ENCODE measurements at regions not wholly inside any gene's neighbourhood (a gene's known extent, or its start where the extent isn't known, plus 50 kb on each side); places are given as distances from the start of the nearest gene placed in this dataset.
"Not testable (repeated sequence)": the region's sequence is repeated elsewhere in the genome, so short reads cannot be mapped to it uniquely, and the experiment has no call there.

DNA sequence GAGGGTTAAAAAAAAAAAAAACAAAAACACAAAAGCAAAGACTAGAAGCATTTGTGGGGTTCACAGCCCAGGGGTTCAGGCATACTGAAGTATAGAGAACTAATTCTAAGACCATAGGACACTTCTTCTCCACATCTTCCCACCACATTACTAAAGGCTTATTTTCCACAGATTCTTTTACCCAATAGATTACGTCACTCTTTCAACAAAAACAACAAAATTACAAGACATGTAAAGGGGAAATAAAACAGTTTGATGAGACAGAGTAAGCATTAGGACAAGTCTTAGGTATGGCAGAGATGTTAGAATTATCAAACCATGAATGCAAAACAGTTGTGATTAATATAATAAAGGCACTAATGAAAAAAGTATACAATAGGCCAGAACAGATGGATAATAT is 2013.7 kb downstream of the MRPL39 start:
- no peak for DNase-seq (ENCODE audit: low read depth)

DNA sequence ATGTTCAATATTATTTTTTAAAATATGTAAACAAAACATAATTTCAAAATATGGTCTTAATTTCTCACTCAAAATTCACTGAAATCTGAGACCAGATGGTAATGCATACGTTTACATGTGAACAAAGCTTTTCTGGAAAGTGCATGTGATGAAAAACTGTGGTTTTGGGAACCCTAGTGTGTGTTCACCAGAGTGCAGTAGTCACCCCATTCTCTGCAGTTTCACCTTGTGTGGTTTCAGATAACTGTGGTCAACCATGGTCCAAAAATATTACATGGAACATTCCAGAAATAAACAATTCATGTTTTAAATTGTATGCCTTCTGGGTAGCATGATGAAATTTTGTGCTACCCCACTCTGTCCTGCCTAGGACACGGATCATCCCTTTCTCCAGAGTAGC is 2021.9 kb downstream of the MRPL39 start:
- no peak for DNase-seq (ENCODE audit: low read depth)

DNA sequence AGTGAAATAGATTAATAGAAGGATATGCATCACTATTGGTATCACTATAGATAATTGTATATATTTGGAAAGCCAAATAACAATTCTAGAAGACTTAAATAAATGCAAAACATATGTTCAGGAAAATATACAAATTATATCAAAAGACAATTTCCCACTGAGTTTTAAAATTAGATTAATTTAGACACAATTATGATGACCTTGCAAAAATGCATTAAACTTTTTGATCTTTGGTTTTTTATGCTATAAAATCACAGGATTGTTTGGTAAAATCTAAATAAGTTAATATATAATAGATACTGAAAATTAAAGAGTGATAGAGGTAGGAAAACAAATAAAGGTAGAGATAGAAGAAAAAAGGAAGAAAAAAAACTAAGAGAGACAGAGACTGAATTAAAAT is 2027.7 kb downstream of the MRPL39 start:
- DNase-seq (ENCODE audit: low read depth): no peak

DNA sequence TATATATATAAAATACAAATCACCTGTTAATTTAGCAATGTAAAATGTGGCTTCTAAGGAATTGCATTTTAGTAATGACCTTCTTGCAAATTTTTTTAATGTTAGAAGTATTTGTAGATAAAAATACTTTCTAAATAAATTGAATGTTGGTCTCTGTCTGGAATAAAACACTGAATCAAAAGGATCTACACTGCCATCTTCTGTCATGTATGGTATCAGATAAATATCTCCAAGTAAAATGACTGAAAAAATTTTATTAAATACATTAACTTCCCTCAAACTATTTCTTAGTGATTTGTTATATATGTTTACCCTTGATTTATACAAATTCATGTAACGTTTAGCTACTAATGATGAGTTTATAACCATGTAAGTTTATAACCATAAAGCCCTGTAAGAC is 2029.3 kb downstream of the MRPL39 start:
- no peak for DNase-seq (ENCODE audit: low read depth)

DNA sequence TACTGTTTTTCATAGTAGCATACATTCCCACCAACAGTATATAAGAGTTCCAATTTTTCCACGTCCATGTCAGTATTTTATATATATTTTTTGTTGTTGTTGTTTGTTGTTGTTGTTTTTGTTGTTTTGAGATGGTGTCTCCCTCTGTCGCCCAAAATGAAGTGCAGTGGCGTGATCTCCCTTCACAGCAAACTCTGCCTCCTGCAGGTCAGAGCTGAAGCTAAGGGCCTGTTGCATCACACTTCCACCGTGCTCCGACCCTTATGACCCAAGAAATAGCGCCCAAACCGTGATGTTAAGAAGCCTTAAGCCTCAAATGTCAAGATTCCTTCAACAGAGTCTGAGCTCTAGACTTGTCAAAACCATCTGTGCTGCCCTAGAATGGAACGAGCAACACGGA is 2032.3 kb downstream of the MRPL39 start:
- DNase-seq (ENCODE audit: low read depth): no peak

DNA sequence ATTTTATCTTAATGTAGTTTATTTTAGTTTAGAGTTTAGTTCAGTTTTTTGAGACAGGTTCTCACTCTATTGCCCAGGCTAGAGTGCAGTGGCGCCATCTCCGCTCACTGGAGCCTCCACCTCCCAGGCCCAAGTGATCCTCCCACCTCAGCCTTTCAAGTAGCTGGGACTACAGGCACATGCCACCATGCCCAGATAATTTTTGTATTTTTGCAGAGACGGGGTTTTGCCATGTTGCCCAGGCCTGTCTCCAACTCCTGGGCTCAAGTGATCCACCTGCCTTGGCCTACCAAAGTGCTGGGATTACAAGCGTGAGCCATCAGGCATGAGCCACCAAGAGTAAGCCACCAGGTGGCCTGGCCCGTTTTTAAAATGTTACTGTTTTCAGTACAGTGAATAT is 2058.4 kb downstream of the MRPL39 start:
- not testable (repeated sequence) for DNase-seq (ENCODE audit: low read depth)

DNA sequence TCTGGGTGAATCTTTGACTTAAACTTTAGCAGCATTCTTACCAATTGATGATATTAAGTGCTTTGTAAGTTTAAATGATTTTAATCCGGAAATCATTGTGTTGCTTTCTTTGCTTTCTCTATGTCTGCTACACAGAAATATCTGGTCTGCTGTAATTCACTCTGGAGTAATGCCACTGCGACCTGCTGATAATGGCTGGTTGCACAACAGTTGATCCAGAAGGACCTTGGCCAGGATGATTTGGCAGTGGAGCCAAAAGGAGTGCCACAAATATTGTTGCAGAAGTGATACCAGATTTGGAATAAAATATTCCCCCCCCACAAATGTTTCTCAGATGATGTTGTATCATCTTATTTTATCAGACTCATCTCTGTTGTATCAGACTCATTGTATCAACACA is 2063.9 kb downstream of the MRPL39 start:
- no peak for DNase-seq (ENCODE audit: low read depth)

DNA sequence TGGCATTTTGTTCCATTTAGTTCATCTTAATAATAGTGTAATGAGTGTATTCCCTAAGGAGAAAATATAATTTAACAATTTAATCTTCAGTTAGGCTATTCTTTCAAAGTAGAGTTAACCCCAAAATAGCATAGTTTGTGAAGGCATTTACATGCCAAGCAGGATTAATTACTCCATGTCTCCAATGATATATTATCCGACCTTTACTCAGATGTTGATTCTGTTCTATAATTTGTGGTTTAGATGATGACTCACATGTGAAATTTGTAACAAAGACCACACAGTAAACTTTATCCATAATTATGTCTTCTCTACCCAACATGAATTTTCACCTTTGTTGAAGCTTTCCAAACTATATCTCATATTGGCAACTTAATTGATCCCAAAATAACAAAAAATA is 2065.2 kb downstream of the MRPL39 start:
- no peak for DNase-seq (ENCODE audit: low read depth)

DNA sequence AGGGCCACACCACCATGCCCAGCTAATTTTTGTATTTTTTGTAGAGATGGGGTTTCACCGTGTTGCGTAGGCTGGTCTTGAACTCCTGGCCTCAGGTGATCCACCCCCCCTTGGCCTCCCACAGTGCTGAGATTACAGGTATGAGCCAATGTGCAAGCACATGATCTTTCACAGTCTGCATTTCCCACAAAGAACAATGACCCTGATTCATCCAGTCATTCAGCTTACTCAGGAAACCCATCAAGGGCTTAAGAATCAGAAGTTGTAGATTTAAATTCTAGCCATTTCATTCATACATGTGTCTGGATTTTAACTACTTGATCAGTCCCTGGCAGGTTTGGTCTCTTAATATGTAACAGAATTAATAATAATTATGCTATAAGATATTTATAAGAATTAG is 2065.7 kb downstream of the MRPL39 start:
- DNase-seq (ENCODE audit: low read depth): no peak

DNA sequence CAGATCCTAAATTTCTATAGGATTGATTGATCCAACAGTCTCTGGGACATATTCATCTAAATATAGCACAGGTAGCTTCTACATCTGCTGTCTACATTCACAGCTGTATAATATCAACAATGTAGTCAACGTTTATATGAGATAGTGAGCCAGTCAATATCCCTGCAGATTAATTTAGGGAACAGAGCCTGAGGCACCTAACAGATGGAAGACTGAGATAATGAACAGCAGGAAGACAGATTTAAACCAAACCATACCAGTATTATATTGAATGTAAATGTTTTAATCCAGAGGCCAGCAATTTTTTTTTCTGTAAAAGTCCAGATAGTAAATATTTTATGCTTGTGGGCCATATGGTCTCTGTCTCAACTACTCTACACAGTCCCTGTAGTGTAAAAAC is 2072.4 kb downstream of the MRPL39 start:
- no peak for DNase-seq (ENCODE audit: low read depth)

DNA sequence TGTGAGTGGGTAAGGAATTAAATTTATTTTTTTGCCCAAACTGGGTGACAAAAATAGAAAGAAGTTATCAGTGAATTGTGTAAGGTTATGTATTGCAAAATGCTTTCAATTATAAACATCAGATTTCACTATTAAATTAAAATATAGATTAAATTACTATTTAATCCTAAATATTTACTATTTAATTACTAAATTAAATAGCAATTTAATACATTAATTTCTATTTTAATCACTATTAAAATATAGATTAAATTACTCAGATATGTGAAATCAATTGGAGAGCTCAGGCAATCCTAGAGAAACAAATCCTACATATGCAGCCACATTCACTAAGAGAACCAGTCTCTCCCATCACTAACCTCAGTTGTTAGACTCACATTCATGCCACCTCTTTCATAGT is 2075.8 kb downstream of the MRPL39 start:
- no peak for DNase-seq (ENCODE audit: low read depth)

DNA sequence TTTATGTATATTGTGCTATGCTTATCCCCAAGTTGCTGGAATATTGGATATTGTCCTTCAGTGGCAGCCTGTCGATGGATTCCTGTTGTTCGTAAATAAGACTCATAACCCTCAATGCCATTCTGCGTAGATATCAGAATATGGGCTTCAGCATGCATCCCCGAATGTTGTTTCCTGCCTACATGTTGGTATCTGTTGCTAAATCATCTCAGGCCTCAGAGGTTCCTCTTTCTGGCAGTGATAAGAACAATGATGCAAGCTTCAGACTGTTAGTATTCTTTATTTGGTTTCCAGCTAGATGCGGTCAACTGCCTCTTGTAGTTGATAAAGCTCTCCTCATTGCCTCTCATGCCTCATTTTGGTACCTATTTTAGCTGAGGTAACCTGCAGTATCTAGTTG is 2082.6 kb downstream of the MRPL39 start:
- DNase-seq (ENCODE audit: low read depth): no peak

DNA sequence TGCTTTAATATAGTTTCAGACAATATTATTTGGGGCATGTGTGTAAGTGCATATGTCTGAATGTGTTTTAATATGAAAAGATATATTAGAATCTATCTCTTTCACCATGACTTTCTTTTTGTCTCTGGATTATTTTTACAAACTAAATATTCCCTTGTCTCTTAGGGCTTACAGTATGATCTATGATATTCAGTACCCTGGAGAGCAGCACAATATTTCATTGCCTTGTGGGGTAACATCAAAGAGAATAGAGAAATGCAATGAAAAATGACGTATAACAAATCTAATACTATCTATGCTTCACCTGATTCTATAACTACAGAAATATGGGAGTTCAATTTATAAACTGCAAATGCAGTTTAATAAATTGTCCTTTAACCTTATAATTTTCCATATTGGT is 2084.5 kb downstream of the MRPL39 start:
- no peak for DNase-seq (ENCODE audit: low read depth)

DNA sequence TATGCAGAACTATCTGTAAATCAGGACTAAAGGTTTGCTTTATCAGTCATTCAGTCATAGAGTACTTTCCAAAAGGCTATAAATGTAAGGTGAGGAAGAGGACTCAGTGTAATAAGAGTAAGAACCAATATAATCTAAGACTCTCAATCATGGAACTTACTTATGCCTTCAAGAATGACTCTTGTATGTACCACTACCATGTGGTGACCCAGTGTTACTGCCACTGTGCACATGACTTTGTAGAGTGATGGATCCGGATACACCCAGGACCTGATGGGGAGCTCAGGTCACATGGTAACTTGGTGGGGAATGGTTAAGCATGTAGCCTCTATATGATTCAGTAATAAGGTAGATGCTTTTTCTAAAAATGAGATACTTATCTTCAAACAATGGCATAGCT is 2099.8 kb downstream of the MRPL39 start:
- no peak for DNase-seq (ENCODE audit: low read depth)

DNA sequence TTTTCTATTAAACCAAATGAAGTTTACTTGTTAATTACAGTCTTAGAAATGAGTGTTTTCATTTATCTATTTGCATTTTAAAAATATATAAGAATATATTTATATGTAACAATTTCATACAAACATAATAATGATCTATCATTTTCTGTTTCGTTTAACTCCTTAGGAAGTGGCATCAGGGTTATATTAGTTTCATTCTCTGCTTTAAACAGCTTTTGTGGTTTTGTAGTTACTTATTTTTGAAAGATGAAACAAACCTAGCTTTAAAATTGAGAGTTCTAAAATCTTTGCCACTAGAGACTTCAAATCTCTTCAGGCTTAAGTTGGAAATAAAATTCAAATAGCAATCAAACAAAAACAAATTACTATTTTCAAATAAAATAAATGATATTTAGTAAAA is 2110.6 kb downstream of the MRPL39 start:
- DNase-seq (ENCODE audit: low read depth): no peak

DNA sequence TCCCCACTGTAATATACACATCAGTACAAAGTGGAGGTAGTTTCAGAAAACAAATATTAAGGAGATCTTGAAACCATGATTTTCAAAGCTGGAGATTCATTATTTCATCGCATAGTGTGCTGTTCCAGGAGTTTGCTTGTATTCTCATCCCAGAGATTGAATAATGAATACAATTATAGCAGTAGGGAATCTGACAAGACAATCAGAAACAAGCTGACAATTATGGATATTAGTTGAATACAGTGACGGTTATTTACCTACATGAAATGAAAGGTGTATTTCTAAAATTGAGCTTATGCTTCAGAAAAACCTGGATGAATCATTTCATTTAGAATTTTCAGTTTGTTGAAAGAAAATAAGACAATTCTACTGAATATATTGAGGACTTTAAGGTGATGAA is 2119.0 kb downstream of the MRPL39 start:
- DNase-seq (ENCODE audit: low read depth): no peak

DNA sequence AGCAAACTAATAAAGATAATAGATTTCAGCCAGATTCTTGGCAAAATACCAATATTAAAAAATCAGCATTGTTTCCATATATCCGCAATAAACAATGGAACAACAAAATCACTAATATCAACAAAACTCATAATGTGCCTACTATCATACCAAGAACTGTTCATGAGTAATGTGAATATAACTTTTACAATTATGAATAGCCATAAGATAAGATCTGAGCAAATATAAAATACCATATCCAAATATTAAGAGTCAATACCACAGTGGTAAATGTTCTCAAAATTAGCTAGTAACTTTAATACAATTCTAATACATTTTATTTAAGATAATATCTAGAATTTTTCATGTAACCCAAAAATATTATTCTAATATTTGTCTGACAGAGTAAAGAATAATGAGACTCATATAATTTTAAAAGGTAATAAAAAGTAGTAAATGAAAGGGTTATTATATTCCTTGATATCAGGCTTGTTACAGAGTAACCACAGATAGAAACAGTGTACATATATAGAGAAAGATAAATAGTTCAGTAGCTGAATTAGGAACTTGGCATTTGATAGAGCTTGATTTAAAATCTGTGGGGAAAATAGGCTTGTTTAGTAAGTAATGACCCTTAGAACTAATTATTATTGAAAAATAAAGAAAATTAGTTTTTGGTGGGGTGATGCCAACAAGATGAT is 2126.6 kb downstream of the MRPL39 start:
- no peak for DNase-seq (ENCODE audit: low read depth)

DNA sequence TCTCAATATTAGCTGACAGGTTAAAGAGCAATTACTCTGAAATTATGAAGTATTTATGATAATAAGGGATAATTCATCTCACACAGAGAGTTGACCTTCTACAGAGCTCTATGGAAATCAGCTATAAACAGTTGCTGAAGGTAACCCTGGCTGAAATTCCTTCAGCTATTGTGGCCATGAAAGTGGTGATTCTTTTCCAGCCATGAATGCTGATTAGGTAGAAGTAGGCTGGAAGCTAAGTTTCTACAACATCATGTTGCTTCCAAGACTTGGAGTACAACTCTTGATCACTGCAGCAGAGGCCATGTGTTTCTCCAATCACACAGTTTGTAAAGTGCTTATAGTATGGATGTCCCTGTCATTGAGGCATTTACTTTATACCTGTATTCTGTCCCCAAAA is 2128.9 kb downstream of the MRPL39 start:
- DNase-seq (ENCODE audit: low read depth): no peak

DNA sequence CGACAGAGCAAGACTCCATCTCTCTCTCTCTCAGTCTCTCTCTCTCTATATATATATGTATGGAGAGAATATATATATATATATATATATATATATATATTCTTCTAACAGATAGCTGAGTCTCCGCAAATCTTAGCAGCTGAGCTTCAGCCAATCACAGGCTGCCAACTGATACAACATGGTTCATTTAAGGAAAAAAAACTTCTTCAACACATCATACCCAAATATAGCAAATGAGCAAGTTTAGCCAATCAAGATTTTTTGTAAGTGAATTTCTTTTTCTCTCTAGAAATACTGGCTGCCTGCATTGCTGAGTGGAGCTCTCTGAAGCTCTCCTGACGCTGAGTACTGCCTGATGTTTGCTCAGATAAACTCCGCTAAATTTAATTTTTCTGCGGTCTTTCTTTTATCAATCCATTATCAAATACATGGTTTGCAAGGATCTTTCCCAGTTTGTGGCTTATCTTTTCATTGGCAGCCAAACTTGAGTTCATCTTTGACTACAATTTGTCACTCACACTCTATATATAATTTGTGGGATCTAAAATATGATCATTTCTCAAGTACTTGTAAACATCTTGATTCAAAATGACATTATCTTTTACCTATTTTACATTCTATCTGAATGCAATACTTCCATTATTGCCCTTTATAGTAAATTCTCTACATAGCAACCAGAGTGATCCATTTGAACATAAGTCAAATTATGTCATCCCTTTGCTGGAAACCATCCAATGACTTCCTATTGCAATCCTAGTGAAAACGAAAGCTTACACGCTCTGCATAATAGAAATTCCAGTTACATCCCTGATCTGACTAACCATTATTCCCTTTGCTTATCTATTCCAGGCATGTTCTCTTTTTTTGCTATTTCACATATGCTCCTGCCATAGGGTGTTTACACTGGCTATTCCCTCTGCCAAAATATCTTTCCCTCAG is 2131.7 kb downstream of the MRPL39 start:
- DNase-seq (ENCODE audit: low read depth): no peak

DNA sequence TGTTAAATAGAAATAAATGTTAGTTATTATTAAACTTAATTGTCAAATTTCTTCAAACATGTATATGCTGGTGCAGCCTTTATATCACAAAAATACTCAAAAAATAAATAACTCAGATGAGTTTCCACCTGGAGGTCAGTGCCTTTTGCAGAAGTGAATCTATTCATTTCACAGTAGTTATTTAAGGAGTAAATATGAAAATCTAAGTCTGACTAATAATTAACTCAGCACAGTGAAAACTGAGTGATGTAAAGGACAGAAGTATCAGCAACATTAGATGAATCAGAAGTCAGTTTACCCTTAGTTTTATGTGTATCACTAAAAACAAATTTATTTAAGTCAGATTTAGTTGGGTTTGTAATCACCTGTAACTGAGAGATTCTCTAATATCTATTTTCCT is 2135.4 kb downstream of the MRPL39 start:
- no peak for DNase-seq (ENCODE audit: low read depth)

DNA sequence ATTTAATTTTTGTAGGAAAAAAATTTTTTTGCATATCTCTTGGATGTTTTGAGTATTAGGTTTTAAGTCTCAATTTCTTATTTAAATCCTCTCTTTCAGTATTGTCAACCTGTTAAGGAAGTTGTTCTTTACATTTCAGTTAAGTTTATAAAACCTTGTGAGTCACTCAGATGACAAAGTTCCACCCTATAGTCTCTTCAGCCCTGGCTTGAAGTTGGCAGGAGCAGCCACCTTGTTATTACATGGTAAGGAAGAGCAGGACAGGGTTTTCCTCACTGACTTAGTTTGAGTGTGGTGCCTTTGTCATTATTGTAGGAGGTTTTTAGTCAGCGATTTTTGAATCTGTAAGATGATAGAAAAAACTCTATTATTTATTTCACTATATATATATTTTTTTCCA is 2143.9 kb downstream of the MRPL39 start:
- DNase-seq (ENCODE audit: low read depth): no peak

DNA sequence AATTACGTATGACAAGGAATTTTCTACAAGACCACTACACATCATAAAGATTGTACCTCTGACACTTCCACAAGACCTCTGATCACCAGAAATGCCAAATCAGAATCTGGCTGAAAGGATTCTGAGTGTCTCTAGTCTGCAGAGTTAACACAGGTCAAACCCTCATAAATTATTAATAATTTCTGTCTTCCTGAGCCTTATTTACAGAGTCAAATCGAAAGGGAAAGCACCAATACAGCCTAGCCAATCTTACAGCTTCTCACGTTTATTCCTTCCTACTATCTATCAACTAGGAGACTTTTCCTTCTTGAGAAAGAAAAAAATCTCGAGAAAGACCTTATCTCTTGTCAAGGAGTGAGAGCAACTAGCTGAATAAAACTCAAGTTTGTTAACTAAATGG is 2151.6 kb downstream of the MRPL39 start:
- no peak for DNase-seq (ENCODE audit: low read depth)

DNA sequence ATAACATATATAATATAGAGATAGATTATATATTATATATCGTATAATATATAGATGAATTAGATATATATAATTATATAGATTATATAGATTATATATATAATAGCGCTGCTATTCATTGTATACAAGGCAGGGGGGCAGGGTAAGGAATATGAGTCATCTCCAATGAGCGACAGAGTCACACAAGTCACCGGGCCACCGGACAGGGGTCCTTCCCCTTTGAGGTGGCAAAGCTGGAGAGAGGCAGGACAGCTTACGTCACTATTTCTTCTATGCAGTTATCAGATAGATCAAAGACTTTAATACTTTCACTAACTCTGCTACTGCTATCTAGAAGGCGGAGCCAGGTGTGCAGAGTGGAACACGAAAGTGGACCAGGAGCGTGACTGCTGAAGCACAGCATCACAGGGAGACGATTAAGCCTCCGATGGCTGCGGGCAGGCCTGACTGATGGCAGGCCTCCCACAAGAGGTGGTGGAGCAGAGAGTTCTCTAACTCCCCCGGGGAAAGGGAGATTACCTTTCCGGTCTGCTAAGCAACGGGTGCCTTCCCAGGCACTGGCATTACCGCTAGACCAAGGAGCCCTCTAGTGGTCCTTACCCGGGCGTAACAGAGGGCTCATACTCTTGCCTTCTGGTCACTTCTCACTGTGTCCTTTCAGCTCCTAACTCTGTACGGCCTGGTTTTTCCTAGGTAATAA is 2154.7 kb downstream of the MRPL39 start:
- DNase-seq (ENCODE audit: low read depth): no peak

Data from amniotic epithelial cell (primary cell).